ENCODE measurements at regions not wholly inside any gene's neighbourhood (a gene's known extent, or its start where the extent isn't known, plus 50 kb on each side); places are given as distances from the start of the nearest gene placed in this dataset.

DNA sequence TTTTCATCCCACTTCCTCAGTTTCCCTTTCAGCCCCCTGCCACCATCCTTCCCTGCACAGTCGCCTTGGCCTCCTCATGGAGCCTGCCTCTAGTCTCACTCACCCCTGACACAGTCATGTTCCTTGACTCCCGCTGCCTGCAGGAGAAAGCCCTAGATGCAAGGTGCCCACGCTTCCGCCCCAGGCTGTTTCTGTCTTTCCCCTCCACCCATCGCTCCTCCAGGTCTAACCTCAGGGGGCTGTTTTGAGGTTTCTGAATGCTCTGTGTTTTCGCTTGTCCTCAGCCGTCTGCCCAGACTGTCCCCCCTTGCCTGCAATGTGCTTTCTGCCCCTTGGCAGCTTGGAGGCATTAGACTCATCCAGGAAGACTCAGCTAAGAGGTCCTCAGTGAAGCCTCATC lies 89.9 kb downstream of the EMX2 start:
- no peak for DNase-seq (ENCODE audit: low spot score)
- intact Hi-C loops (cut with DNase I) = no loop called here

DNA sequence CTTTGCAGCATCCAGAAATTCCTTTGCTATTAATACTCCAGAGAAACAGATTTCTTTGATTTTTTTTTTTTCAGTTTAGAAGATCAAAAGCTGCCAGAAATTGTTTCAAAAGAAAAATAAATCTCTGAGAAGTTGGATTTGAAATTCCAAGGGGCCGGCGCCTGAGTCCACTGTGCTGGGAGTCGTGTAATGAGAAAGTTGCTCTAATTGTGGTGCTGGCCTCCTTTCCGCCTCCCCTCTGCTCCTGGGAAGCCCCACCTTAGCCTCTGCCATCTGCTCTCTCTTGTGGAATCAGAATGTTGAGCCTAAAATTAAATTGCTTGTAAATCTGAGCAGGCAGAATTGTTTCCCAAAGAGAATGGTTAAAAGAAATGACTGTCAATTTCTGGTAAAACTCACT lies 93.3 kb downstream of the EMX2 start:
- intact Hi-C loops (cut with DNase I) = no loop called here

GRCh38 chr10:117638200-117638599 lies 95.7 kb downstream of the EMX2 start:
- DNase-seq (ENCODE audit: low spot score) = no peak
- intact Hi-C loops (cut with DNase I) = no loop called here

More for the DNA sequence above, 93.3 kb downstream of the EMX2 start:
- no peak for DNase-seq (ENCODE audit: low spot score)

GRCh38 chr10:117638664-117639200 lies 96.2 kb downstream of the EMX2 start:
- no peak for DNase-seq (ENCODE audit: low spot score)
- intact Hi-C loops (cut with DNase I) = no loop called here

- intact Hi-C loops (cut with DNase I) = no loop called here
- DNase-seq (ENCODE audit: low spot score) = no peak
Measured at GRCh38 chr10:117640406-117640805, 97.9 kb downstream of the EMX2 start.

GRCh38 chr10:117646718-117647117 lies 104.2 kb downstream of the EMX2 start:
- no peak for DNase-seq (ENCODE audit: low spot score)
- intact Hi-C loops (cut with DNase I) = no loop called here

- no peak for DNase-seq (ENCODE audit: low spot score)
- intact Hi-C loops (cut with DNase I) = no loop called here
Measured at GRCh38 chr10:117647306-117647705, 104.8 kb downstream of the EMX2 start.

GRCh38 chr10:117651121-117651520 lies 108.6 kb downstream of the EMX2 start:
- intact Hi-C loops (cut with DNase I) = no loop called here

DNA sequence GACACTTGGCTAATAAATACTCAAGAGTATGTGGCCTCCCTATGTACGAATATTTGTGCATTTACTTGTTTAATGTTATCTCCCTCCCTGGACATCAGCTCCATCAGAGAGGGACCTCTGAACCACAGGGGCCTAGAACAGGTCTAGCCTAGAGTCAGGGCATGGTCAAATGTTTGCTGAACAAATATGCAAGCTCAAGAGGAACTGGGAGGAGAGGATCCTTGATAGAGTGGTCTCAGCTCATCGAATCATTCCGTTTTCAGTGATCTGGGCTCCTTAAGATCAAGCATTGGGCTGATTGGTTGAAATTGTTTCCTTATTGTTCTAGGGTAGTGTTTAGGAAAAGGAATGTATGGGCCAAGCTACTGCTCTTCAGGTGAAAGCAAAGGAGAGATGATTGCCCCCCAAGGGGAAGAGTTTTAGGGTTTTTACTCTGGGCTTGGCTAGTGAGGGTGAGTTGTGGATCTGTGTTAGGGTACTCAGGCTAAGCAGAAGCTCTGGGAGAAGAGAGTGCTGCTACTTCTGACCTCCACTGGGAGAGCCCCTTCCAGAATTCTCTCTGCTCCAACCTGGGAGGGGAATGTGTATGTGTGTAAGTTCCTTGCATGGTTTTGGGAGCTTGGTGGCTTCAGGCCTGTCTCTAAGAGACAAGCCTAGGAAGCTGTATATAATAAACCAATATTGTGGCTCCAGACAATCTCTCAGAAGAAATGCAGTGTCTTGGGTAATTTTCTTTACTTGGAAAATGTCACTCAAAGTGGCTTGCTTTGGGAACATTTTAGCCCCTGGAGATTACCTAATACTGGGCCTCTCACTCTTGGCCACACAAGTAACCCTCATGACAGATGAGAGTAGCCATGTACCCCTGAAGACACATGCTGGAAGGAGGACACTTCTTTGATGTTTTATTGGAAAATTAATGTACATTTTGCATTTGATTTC lies 110.0 kb downstream of the EMX2 start:
- intact Hi-C loops (cut with DNase I) = no loop called here
- DNase-seq (ENCODE audit: low spot score) = no peak

More at GRCh38 chr10:117651121-117651520, 108.6 kb downstream of the EMX2 start:
- no peak for DNase-seq (ENCODE audit: low spot score)

DNA sequence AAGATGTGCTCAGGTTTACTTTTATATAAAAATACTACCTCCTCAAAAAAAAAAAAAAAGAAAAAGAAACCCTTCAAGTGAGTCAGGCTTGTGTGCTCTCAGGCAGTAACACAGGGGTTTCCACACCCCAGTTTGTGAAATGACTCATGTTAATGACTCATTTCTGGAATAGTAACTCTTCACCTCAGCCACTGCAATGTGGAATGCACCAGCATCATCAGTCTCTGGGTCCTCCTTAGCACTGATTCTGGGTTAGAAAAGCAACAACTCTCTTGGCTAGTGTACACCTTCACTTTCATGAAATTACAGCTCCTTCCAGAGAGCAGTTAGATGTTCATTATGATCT lies 110.6 kb downstream of the EMX2 start:
- intact Hi-C loops (cut with DNase I) = no loop called here
- DNase-seq (ENCODE audit: low spot score) = no peak

DNA sequence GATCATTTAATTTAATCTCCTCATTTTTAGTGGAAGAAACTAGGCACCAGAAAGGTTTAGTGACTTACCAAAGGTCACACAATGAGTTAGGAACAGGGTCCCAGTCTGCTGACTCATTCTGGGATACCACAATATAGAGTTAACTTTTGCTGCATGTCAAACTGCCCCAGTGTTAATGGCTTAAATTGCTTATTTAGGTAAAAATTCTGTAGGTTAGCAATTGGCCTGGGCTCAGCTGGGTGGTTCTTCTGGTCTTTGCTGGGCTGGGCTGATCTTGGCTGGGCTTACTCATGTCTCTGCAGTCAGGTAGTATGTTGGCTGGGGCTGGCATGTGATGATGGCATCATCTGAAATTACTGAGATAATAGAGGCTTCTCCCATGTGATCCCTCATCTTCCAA lies 111.6 kb downstream of the EMX2 start:
- intact Hi-C loops (cut with DNase I) = no loop called here
- no peak for DNase-seq (ENCODE audit: low spot score)

GRCh38 chr10:117656385-117657367 lies 114.1 kb downstream of the EMX2 start:
- intact Hi-C loops (cut with DNase I) = no loop called here
- no peak for DNase-seq (ENCODE audit: low spot score)

- intact Hi-C loops (cut with DNase I) = no loop called here
- no peak for DNase-seq (ENCODE audit: low spot score)
Measured at GRCh38 chr10:117661316-117661715, 118.8 kb downstream of the EMX2 start.

DNA sequence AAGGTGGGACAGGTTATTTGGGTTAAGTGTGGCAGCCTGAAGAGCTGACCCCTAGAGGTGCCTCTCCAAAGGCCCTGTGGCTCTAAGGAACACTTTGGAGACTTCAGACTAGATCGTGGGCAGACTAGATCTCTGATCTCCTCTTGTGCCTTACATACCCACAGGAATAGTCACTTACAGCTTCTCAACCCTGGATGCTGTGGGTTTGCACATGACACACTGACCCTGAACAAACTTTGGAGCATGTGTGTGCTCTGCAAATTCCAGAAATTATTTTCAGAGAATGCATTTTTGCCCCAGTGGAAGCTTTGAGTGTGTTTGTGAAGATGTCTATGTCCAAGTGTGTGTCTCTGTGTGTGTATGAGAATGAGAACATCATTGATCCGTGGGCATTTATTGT lies 119.6 kb downstream of the EMX2 start:
- intact Hi-C loops (cut with DNase I) = no loop called here
- no peak for DNase-seq (ENCODE audit: low spot score)

- intact Hi-C loops (cut with DNase I) = no loop called here
- DNase-seq (ENCODE audit: low spot score) = no peak
Measured at GRCh38 chr10:117662751-117663540, 120.4 kb downstream of the EMX2 start.

DNA sequence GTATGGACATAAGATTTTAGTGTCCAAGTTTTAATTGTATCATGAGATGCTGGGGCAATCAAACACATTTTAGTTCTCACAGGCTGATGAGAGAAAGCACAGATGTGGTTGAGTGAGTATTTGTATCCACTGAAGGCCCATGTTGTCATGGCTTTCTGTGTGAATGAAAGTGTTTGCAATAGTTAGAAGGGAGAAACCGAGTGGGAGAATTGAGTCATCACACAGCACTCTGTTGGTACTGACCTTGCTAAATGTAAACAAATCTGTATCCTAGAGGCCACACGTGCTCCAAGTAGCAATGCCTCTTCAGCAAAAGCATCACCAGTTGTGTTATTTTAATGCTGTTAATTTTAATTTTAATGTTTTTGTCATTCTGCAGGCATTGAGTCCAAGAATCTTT lies 121.2 kb downstream of the EMX2 start:
- intact Hi-C loops (cut with DNase I) = no loop called here
- no peak for DNase-seq (ENCODE audit: low spot score)

- intact Hi-C loops (cut with DNase I) = no loop called here
Measured at GRCh38 chr10:117664288-117664687, 121.7 kb downstream of the EMX2 start.

GRCh38 chr10:117666166-117666565 lies 123.6 kb downstream of the EMX2 start:
- intact Hi-C loops (cut with DNase I) = no loop called here
- no peak for DNase-seq (ENCODE audit: low spot score)

More at GRCh38 chr10:117664288-117664687, 121.7 kb downstream of the EMX2 start:
- DNase-seq (ENCODE audit: low spot score) = no peak

DNA sequence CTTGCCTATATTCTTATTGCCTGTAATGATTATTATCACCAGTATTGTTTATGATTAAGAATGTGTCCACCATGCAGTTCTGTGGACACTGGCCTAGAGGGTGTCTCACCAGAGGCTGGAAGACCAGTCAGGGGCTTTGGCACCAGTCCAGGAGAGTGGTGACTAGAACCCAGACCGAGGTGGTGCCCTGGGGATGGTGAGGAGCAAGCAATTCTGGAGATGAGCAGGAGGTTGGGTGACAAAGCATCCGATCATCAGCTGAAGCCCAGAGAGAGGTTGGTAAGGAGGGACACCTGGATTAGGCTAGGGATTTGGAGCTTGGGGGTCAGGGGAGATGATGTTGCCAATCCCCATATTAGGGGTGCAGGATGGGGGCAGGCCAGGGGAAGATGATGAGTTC lies 124.4 kb downstream of the EMX2 start:
- intact Hi-C loops (cut with DNase I) = no loop called here
- DNase-seq (ENCODE audit: low spot score) = no peak

Data from cardiac septum (tissue), 1 donor.